Peyer's patch (tissue), 4 donors: ENCODE measurements at regions not wholly inside any gene's neighbourhood (a gene's known extent, or its start where the extent isn't known, plus 50 kb on each side); places are given as distances from the start of the nearest gene placed in this dataset.

Experiments used
- CTCF ChIP-seq, 6 experiments: fragments of 450-650 bp in 4 of 6; fragments of 200-600 bp in 2 of 6; sonication (generic) in 1 of 6; IDR thresholded peaks; one replicate each; pipeline ENCODE4 v1.5.1; 2017 to 2019; ENCODE audit warnings: antibody characterized with exemption in 6 of 6, mild to moderate bottlenecking in 3 of 6, moderate library complexity in 1 of 6
- POLR2A ChIP-seq, 2 donors: fragments of 450-650 bp; IDR thresholded peaks; one replicate each; pipeline ENCODE4 v1.5.1; 2017; ENCODE audit warnings: antibody characterized with exemption in 2 of 2, mild to moderate bottlenecking in 2 of 2, moderate library complexity in 2 of 2

DNA sequence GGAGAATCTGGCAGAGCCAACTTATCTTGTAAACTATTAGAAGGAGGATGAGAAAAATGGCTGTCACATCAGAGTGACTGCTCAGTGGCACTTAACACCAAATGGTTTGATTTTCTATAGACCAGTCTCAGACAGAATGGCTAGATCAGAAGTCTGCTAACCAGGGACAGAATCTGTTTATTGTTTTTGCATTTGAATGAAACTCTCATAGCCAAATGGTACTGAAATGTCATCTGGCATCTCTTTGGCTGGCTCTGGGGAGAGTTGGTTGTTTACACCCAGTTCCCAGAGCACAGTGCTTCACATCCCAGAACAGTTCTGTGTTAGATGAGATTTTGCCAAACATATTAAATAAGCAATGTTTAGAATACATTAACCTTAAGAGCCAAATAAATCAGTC lies 106.6 kb upstream of the HMHB1 start:
- TF ChIP-seq CTCF (IDR thresholded peaks at IDR 0.05) (no peak), POLR2A (IDR thresholded peaks at IDR 0.05) (no peak)
